Body of pancreas (tissue), 4 donors: ENCODE measurements at regions not wholly inside any gene's neighbourhood (a gene's known extent, or its start where the extent isn't known, plus 50 kb on each side); places are given as distances from the start of the nearest gene placed in this dataset.
A peak's percentile ranks its signal among the peaks of the same experiment; 100 is the strongest.

ENCODE experiments used
- ATAC-seq: fragments of 150-250 bp; one replicate; pipeline ENCODE4 v1.9.1; 2016
- DNase-seq, 4 donors: peaks; one replicate each; pipeline ENCODE4 v3.0.0-alpha.2; 2019
- H3K27ac ChIP-seq, 4 donors: fragments of 200-600 bp; sonication (generic); 1 replicate in 3 of 4; 2 replicates in 1 of 4; pipeline versions ENCODE4 v1.5.1 to v1.6.1; 2016 to 2019; ENCODE audit warnings: mild to moderate bottlenecking in 1 of 4, mixed read lengths in 1 of 4, moderate library complexity in 1 of 4
- H3K27me3 ChIP-seq, 2 donors: fragments of 200-600 bp; sonication (generic); one replicate each; pipeline ENCODE4 v1.6.0; 2016; ENCODE audit warnings: mild to moderate bottlenecking in 1 of 2
- H3K36me3 ChIP-seq, 2 donors: fragments of 200-600 bp; sonication (generic); replicated peaks in 1 of 2; 2 replicates each; pipeline ENCODE4 v1.5.1; 2016; ENCODE audit warnings: low read depth in 2 of 2; ENCODE audit not compliant: insufficient read depth in 1 of 2
- H3K4me1 ChIP-seq: fragments of 200-600 bp; sonication (generic); one replicate; pipeline ENCODE4 v1.6.0; 2016
- H3K4me3 ChIP-seq, 2 donors: fragments of 200-600 bp; sonication (generic); 1 replicate in 1 of 2; 2 replicates in 1 of 2; pipeline ENCODE4 v1.5.1; 2016 to 2019
- H3K9me3 ChIP-seq, 3 donors: fragments of 200-600 bp; sonication (generic); 1 replicate in 2 of 3; 2 replicates in 1 of 3; pipeline ENCODE4 v1.5.1; 2016
- POLR2A ChIP-seq, 3 donors: fragments of 450-650 bp; IDR thresholded peaks; one replicate each; pipeline ENCODE4 v1.6.1; 2016; ENCODE audit warnings: antibody characterized with exemption in 3 of 3, mild to moderate bottlenecking in 2 of 3
- WGBS, 2 donors: methylation state at CpG; one replicate each; pipeline ENCODE4 v1.1.5; 2017; 5-methylcytosine and 5-hydroxymethylcytosine counted together
- intact Hi-C: fragments of 100-400 bp; cut with DNase I; formaldehyde crosslinking; loops from one replicate; pipeline ENCODE4 v1.15.1; 2023
- TF ChIP-seq, protein P1 (sequence below), 7 experiments: fragments of 450-650 bp in 4 of 7; fragments of 200-600 bp in 3 of 7; sonication (generic) in 3 of 7; IDR thresholded peaks; one replicate each; pipeline ENCODE4 v1.5.1; 2016 to 2019; ENCODE audit warnings: antibody characterized with exemption in 7 of 7

DNA sequence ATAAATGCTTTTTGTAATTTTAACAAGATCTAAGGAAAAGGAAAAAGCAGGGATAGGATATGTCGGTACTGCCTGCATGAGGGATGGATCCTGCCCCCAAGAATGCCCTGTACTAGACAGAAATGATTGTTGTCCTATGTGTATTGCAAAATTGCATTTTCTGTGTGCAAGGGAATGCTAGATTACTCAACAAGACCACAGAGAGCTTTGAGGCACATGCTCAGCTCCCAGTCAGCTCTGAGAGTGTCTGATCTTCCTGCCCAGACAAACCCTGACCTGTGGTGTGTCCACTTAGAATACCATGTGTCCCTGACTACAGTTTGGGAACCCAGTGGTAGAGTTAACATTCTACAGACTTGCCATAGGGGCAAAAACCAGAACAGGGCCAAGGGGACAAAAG lies 129.2 kb upstream of the PAK3 start:
- Histone ChIP-seq H3K27ac (no peak overlapping the region), H3K36me3 (no peaks in the 10 kb centered on the region), H3K4me1 (no peaks in the 10 kb centered on the region), H3K4me3 (no peak overlapping the region), H3K27me3 (no peaks in the 10 kb centered on the region), H3K9me3 (no peaks in the 10 kb centered on the region)
- DNase-seq (no peak), ATAC-seq (no peak)
- WGBS, 2 donors, result 92 to 93% methylated on average over 1 of the region's 1 CpG
- intact Hi-C loops, result no loop called here
- TF ChIP-seq, protein P1, sequence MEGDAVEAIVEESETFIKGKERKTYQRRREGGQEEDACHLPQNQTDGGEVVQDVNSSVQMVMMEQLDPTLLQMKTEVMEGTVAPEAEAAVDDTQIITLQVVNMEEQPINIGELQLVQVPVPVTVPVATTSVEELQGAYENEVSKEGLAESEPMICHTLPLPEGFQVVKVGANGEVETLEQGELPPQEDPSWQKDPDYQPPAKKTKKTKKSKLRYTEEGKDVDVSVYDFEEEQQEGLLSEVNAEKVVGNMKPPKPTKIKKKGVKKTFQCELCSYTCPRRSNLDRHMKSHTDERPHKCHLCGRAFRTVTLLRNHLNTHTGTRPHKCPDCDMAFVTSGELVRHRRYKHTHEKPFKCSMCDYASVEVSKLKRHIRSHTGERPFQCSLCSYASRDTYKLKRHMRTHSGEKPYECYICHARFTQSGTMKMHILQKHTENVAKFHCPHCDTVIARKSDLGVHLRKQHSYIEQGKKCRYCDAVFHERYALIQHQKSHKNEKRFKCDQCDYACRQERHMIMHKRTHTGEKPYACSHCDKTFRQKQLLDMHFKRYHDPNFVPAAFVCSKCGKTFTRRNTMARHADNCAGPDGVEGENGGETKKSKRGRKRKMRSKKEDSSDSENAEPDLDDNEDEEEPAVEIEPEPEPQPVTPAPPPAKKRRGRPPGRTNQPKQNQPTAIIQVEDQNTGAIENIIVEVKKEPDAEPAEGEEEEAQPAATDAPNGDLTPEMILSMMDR (IDR thresholded peaks at IDR 0.05), result no peak
- no peak for TF ChIP-seq POLR2A (IDR thresholded peaks at IDR 0.05)

DNA sequence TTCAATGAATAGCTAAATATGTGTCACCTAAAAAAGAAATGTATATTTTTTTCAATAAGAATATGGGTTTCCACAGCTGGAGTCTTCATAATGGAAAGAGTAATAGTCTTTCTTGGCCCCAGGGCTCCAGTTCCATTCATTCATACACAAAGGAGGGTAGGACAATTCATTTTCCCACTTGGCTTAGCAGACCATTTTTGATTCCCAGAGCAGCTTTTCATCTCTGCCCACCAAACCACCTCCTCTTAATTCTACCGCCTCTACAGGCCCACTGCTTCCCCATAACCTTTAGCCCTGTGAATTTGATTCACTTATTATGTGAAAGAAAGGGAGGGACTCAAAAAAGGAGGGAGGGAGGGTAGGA lies 129.9 kb upstream of the PAK3 start:
- ATAC-seq, result no peak
- intact Hi-C loops, result no loop called here
- H3K4me3 ChIP-seq, result no peak overlapping the region
- no peaks in the 10 kb centered on the region for H3K9me3 ChIP-seq
- H3K36me3 ChIP-seq, result no peaks in the 10 kb centered on the region
- TF ChIP-seq, protein P1 (IDR thresholded peaks at IDR 0.05), result no peak
- no peak for TF ChIP-seq POLR2A (IDR thresholded peaks at IDR 0.05)
- H3K27me3 ChIP-seq, result no peaks in the 10 kb centered on the region
- no peak for DNase-seq
- H3K4me1 ChIP-seq, result no peaks in the 10 kb centered on the region
- H3K27ac ChIP-seq, result no peak overlapping the region
- 100% methylated on average over 1 of the region's 1 CpG for WGBS, 2 donors

DNA sequence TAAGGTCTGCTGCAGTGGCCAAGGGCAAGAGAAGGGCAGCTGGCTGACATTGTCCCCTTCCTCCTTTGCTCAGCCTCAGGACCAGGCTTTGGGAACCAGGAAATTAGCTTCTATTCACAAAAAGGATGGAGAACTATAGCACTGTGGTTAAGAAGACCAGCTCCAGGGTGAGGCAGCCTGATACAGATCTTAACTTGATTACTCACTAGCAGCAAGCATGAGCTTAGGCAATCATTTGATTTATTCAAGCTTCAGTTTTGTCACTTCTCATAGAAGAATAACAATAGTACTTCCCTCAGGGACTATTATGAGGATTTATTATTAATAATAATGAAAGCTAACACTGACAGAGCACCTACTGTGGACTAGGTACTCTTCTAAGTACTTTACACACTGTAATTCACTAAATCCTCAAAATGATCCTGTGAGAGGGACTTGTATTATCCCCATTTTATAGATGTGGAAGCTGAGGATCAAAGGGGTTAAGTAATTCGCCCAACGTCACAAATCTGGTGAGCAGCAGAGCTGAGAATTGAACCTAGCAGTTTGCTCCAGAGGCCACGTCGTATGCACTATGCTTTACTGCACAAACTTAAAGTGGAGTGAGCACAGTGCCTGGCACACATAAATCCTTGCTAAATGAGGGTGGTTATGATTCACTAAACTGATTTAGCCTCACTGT lies 130.4 kb upstream of the PAK3 start:
- no peaks in the 10 kb centered on the region for H3K36me3 ChIP-seq
- H3K27ac ChIP-seq, result no peak overlapping the region
- DNase-seq (no peak), ATAC-seq (no peak)
- H3K4me3 ChIP-seq, result no peak overlapping the region
- H3K9me3 ChIP-seq, result no peaks in the 10 kb centered on the region
- no peaks in the 10 kb centered on the region for H3K27me3 ChIP-seq
- intact Hi-C loops, result no loop called here
- H3K4me1 ChIP-seq, result no peaks in the 10 kb centered on the region
- 88% methylated on average over 4 of the region's 4 CpGs for WGBS, 2 donors
- no peak for TF ChIP-seq POLR2A (IDR thresholded peaks at IDR 0.05)
- TF ChIP-seq, protein P1 (IDR thresholded peaks at IDR 0.05), result no peak

DNA sequence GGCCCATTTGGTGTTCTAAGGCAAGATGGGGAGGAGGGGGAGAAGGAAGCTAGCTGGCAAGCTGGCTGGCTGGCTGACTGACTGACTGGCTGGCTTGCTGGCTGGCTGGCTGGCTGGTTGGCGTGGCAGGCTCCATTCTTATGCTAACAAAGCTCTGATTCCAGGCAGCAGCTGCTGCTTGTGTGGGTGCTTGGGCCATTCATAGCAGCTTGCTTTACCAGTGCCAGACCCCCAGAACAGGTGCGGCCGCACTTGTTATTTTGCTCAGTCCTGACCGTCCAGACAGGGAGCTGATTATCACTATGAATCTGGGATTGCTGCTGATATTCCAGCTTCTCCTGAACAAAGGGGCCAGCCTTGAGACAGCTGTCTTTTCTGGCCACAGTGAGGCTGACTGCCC lies 131.2 kb upstream of the PAK3 start:
- Histone ChIP-seq H3K27me3 (no peaks in the 10 kb centered on the region), H3K27ac (no peak overlapping the region), H3K36me3 (no peaks in the 10 kb centered on the region), H3K4me1 (no peaks in the 10 kb centered on the region), H3K4me3 (no peak overlapping the region), H3K9me3 (no peaks in the 10 kb centered on the region)
- ATAC-seq (no peak), DNase-seq (peak in 2 of 4 donors; percentile 29 to 64)
- intact Hi-C loops, result no loop called here
- 83 to 90% methylated on average over 2 to 4 of the region's 4 CpGs for WGBS, 2 donors
- no peak for TF ChIP-seq POLR2A (IDR thresholded peaks at IDR 0.05)
- TF ChIP-seq, protein P1 (IDR thresholded peaks at IDR 0.05), result no peak

DNA sequence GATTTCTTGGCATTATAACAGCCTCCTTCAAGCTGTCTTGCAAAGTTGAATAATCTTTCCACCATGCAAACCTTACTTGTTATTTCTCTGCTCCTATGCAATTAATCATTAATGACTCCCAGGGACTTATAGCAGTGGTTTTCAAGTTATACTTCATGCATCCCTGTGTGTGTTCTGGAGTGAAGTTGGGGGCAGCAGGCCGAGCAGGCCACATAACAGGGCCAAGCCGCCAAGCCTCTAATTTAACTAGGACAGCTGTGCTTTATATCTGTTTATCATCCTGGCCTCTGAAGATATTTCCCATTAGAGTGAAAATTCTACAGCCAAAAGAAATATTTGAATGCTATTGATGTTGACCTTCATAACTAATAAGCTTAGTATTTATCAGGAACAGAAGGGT lies 133.5 kb upstream of the PAK3 start:
- intact Hi-C loops, result no loop called here
- no peak for TF ChIP-seq POLR2A (IDR thresholded peaks at IDR 0.05)
- TF ChIP-seq, protein P1 (IDR thresholded peaks at IDR 0.05), result no peak
- ATAC-seq (no peak), DNase-seq (no peak)
- no peaks in the 10 kb centered on the region for H3K4me1 ChIP-seq
- no peak overlapping the region for H3K27ac ChIP-seq
- 83 to 86% methylated on average over 2 of the region's 2 CpGs for WGBS, 2 donors
- H3K9me3 ChIP-seq, result no peaks in the 10 kb centered on the region
- H3K4me3 ChIP-seq, result no peak overlapping the region
- H3K36me3 ChIP-seq, result no peaks in the 10 kb centered on the region
- H3K27me3 ChIP-seq, result no peaks in the 10 kb centered on the region
